Ovary (tissue), 3 donors: ENCODE measurements at regions not wholly inside any gene's neighbourhood (a gene's known extent, or its start where the extent isn't known, plus 50 kb on each side); places are given as distances from the start of the nearest gene placed in this dataset.

Experiments
- EP300 ChIP-seq: sonication (generic); formaldehyde crosslinking; IDR thresholded peaks from one replicate; pipeline ENCODE4 v1.6.1; 2017; ENCODE audit warnings: antibody characterized with exemption
- TF ChIP-seq, protein P1 (sequence below), 3 donors: fragments of 450-650 bp in 2 of 3; fragments of 200-600 bp in 1 of 3; IDR thresholded peaks; one replicate each; pipeline versions ENCODE4 v1.5.1 to v1.8.0; 2016 to 2022; ENCODE audit warnings: antibody characterized with exemption in 3 of 3, mild to moderate bottlenecking in 1 of 3
- donor health status: DM: no; HTN: no; CAD: no.

DNA sequence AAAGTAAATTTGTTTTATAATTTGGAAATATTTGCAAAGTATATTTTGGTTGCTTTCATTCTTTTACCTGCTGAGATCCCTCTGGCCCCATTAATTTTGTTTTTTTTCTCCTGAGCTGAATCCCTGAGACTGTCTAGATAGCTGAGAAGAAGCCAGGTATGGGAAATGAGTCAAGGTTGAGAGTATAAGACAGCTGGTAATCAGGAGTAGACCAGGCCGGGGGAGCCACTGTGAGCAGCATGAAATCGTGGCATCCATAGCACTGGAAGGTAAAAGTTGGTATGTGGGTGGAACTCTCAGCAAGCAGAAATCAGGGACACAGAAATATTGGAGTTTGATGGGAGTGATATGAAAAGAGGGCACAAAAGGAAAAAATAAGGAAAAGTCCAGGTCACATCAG lies 164.5 kb downstream of the FHIP1A start:
- no peak for TF ChIP-seq EP300
- TF ChIP-seq, protein P1, sequence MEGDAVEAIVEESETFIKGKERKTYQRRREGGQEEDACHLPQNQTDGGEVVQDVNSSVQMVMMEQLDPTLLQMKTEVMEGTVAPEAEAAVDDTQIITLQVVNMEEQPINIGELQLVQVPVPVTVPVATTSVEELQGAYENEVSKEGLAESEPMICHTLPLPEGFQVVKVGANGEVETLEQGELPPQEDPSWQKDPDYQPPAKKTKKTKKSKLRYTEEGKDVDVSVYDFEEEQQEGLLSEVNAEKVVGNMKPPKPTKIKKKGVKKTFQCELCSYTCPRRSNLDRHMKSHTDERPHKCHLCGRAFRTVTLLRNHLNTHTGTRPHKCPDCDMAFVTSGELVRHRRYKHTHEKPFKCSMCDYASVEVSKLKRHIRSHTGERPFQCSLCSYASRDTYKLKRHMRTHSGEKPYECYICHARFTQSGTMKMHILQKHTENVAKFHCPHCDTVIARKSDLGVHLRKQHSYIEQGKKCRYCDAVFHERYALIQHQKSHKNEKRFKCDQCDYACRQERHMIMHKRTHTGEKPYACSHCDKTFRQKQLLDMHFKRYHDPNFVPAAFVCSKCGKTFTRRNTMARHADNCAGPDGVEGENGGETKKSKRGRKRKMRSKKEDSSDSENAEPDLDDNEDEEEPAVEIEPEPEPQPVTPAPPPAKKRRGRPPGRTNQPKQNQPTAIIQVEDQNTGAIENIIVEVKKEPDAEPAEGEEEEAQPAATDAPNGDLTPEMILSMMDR (IDR thresholded peaks at IDR 0.05), result no peak
